NOMO-1 treated with DMSO at 0.1 percent for 48 hours (cell line): ENCODE measurements at regions not wholly inside any gene's neighbourhood (a gene's known extent, or its start where the extent isn't known, plus 50 kb on each side); places are given as distances from the start of the nearest gene placed in this dataset.

Experiments
- DNase-seq: peaks from one replicate; lab custom pipeline; 2025; ENCODE audit not compliant: unreplicated experiment; lab: John Stamatoyannopoulos, UW

- no peak for DNase-seq
These were observed 251.0 kb upstream of the TNRC6C start for GRCh38 chr17:77707546-77707945.

- no peak for DNase-seq
These were observed 250.5 kb upstream of the TNRC6C start for GRCh38 chr17:77708049-77708448.

- no peak for DNase-seq
These were observed 249.6 kb upstream of the TNRC6C start for GRCh38 chr17:77708936-77709335.

GRCh38 chr17:77709594-77709993 is 248.9 kb upstream of the TNRC6C start:
- no peak for DNase-seq

GRCh38 chr17:77712578-77712977 is 245.9 kb upstream of the TNRC6C start:
- DNase-seq = no peak

- no peak for DNase-seq
These were observed 242.1 kb upstream of the TNRC6C start for GRCh38 chr17:77716289-77716926.

GRCh38 chr17:77717941-77718668 is 240.4 kb upstream of the TNRC6C start:
- DNase-seq = peak; percentile 17

GRCh38 chr17:77718669-77718961 is 239.9 kb upstream of the TNRC6C start:
- DNase-seq = no peak

- DNase-seq = no peak
These were observed 238.7 kb upstream of the TNRC6C start for GRCh38 chr17:77719806-77720205.

GRCh38 chr17:77720946-77721845 is 237.3 kb upstream of the TNRC6C start:
- DNase-seq = no peak

- DNase-seq = no peak
These were observed 236.7 kb upstream of the TNRC6C start for GRCh38 chr17:77721846-77722160.

- no peak for DNase-seq
These were observed 236.1 kb upstream of the TNRC6C start for GRCh38 chr17:77722366-77722765.

- no peak for DNase-seq
These were observed 235.2 kb upstream of the TNRC6C start for GRCh38 chr17:77723071-77723908.

- no peak for DNase-seq
These were observed 234.3 kb upstream of the TNRC6C start for GRCh38 chr17:77723909-77724875.

GRCh38 chr17:77724876-77725615 is 233.5 kb upstream of the TNRC6C start:
- DNase-seq = no peak

- no peak for DNase-seq
These were observed 232.7 kb upstream of the TNRC6C start for GRCh38 chr17:77725846-77726245.

GRCh38 chr17:77726549-77727006 is 231.9 kb upstream of the TNRC6C start:
- no peak for DNase-seq

GRCh38 chr17:77727037-77727615 is 231.4 kb upstream of the TNRC6C start:
- DNase-seq = no peak

- DNase-seq = no peak
These were observed 230.1 kb upstream of the TNRC6C start for GRCh38 chr17:77728474-77728795.
